ENCODE measurements at regions not wholly inside any gene's neighbourhood (a gene's known extent, or its start where the extent isn't known, plus 50 kb on each side); places are given as distances from the start of the nearest gene placed in this dataset.

GRCh38 chr17:57197466-57198071 is 58.8 kb upstream of the MSI2 start:
- no peak overlapping the region for H3K4me3 Mint-ChIP-seq

GRCh38 chr17:57201481-57201880 is 54.8 kb upstream of the MSI2 start:
- H3K9me3 ChIP-seq (ENCODE audit: control insufficient read depth in 1 of 2, insufficient read depth in 1 of 2, low read length in 2 of 2) = no peaks in the 10 kb centered on the region
- Mint-ChIP-seq H3K9me3 (no peaks in the 10 kb centered on the region), H3K36me3 (ENCODE audit: low read depth) (no peaks in the 10 kb centered on the region), H3K4me3 (no peak overlapping the region), H3K27me3 (peaks cover 4% of the 10 kb centered on the region), H3K4me1 (ENCODE audit: low read depth) (no peaks in the 10 kb centered on the region), H3K27ac (no peak overlapping the region)
- POLR2A ChIA-PET = no interaction called here
- intact Hi-C loops (cut with DNase I, micrococcal nuclease) = no loop called here
- no peak overlapping the region for H3K4me3 ChIP-seq (ENCODE audit: low read length)
- ATAC-seq (ENCODE audit: poor library complexity) (no peak), DNase-seq (no peak)
- H3K36me3 ChIP-seq (ENCODE audit: insufficient read depth, low read length) = no peaks in the 10 kb centered on the region
- no peaks in the 10 kb centered on the region for H3K27me3 ChIP-seq (ENCODE audit: control insufficient read depth in 1 of 2, insufficient read depth in 2 of 2, low read length in 2 of 2)
- no peak overlapping the region for H3K27ac ChIP-seq (ENCODE audit: low read depth in 1 of 2, low read length in 2 of 2)
- CTCF ChIA-PET = no interaction called here
- H3K4me1 ChIP-seq (ENCODE audit: insufficient read depth, low read length) = no peaks in the 10 kb centered on the region
- TF ChIP-seq CTCF (IDR thresholded peaks at IDR 0.05) = no peak

More at GRCh38 chr17:57197466-57198071, 58.8 kb upstream of the MSI2 start:
- no peaks in the 10 kb centered on the region for H3K27me3 ChIP-seq (ENCODE audit: control insufficient read depth in 1 of 2, insufficient read depth in 2 of 2, low read length in 2 of 2)
- ChIA-PET POLR2A (no interaction called here), CTCF (no interaction called here)
- no peaks in the 10 kb centered on the region for H3K36me3 ChIP-seq (ENCODE audit: insufficient read depth, low read length)
- intact Hi-C loops (cut with DNase I, micrococcal nuclease) = no loop called here
- H3K4me1 Mint-ChIP-seq (ENCODE audit: low read depth) = no peaks in the 10 kb centered on the region
- H3K9me3 ChIP-seq (ENCODE audit: control insufficient read depth in 1 of 2, insufficient read depth in 1 of 2, low read length in 2 of 2) = peaks cover 0 to 4% of the 10 kb centered on the region in 2 experiments
- H3K4me1 ChIP-seq (ENCODE audit: insufficient read depth, low read length) = no peaks in the 10 kb centered on the region
- no peaks in the 10 kb centered on the region for H3K36me3 Mint-ChIP-seq (ENCODE audit: low read depth)
- DNase-seq (no peak), ATAC-seq (ENCODE audit: poor library complexity) (no peak)
- no peak overlapping the region for H3K4me3 ChIP-seq (ENCODE audit: low read length)
- no peak for TF ChIP-seq CTCF (IDR thresholded peaks at IDR 0.05)
- H3K9me3 Mint-ChIP-seq = no peaks in the 10 kb centered on the region
- no peaks in the 10 kb centered on the region for H3K27me3 Mint-ChIP-seq
- no peak overlapping the region for H3K27ac ChIP-seq (ENCODE audit: low read depth in 1 of 2, low read length in 2 of 2)
- no peak overlapping the region for H3K27ac Mint-ChIP-seq

- ChIA-PET POLR2A (no interaction called here), CTCF (interaction anchor here (0.6 kb wide), 1 partner anchor 56 kb away, joined by 4 read pairs; no protein-coding TSS in a partner anchor)
- Mint-ChIP-seq H3K4me3 (no peak overlapping the region), H3K36me3 (ENCODE audit: low read depth) (no peaks in the 10 kb centered on the region), H3K4me1 (ENCODE audit: low read depth) (no peaks in the 10 kb centered on the region), H3K27ac (no peak overlapping the region), H3K9me3 (peaks cover 3% of the 10 kb centered on the region), H3K27me3 (peaks cover 4% of the 10 kb centered on the region)
- no peak for TF ChIP-seq CTCF (IDR thresholded peaks at IDR 0.05)
- H3K9me3 ChIP-seq (ENCODE audit: control insufficient read depth in 1 of 2, insufficient read depth in 1 of 2, low read length in 2 of 2) = no peaks in the 10 kb centered on the region
- intact Hi-C loops (cut with DNase I, micrococcal nuclease) = no loop called here
- H3K27me3 ChIP-seq (ENCODE audit: control insufficient read depth in 1 of 2, insufficient read depth in 2 of 2, low read length in 2 of 2) = no peaks in the 10 kb centered on the region
- no peak overlapping the region for H3K4me3 ChIP-seq (ENCODE audit: low read length)
- H3K36me3 ChIP-seq (ENCODE audit: insufficient read depth, low read length) = no peaks in the 10 kb centered on the region
- H3K27ac ChIP-seq (ENCODE audit: low read depth in 1 of 2, low read length in 2 of 2) = no peak overlapping the region
- H3K4me1 ChIP-seq (ENCODE audit: insufficient read depth, low read length) = no peaks in the 10 kb centered on the region
- no peak for ATAC-seq (ENCODE audit: poor library complexity)
- no peak for DNase-seq
Measured at GRCh38 chr17:57203040-57203439, 53.3 kb upstream of the MSI2 start.

Data from CD4-positive, alpha-beta T cell (primary cell).